Tibial nerve (tissue), 4 donors: ENCODE measurements at regions not wholly inside any gene's neighbourhood (a gene's known extent, or its start where the extent isn't known, plus 50 kb on each side); places are given as distances from the start of the nearest gene placed in this dataset.
A peak's percentile ranks its signal among the peaks of the same experiment; 100 is the strongest.
"Not testable (repeated sequence)": the region's sequence is repeated elsewhere in the genome, so short reads cannot be mapped to it uniquely, and the experiment has no call there.

ENCODE experiments used
- DNase-seq, 2 donors: peaks; one replicate each; pipeline ENCODE4 v3.0.0-alpha.2; 2019; ENCODE audit warnings: low spot score in 2 of 2
- H3K27ac ChIP-seq, 4 donors: fragments of 200-600 bp; sonication (generic) in 3 of 4; one replicate each; pipeline ENCODE4 v1.5.1; 2017 to 2019; ENCODE audit warnings: mild to moderate bottlenecking in 1 of 4
- H3K27me3 ChIP-seq, 2 donors: fragments of 200-600 bp; sonication (generic) in 1 of 2; one replicate each; pipeline versions ENCODE4 v1.5.1 to v1.6.0; 2017 to 2019
- H3K36me3 ChIP-seq, 3 donors: fragments of 200-600 bp; sonication (generic); one replicate each; pipeline ENCODE4 v1.5.1; 2018 to 2019
- H3K4me1 ChIP-seq, 4 donors: fragments of 200-600 bp; sonication (generic) in 3 of 4; one replicate each; pipeline ENCODE4 v1.5.1; 2017 to 2019
- H3K4me3 ChIP-seq, 4 donors: fragments of 200-600 bp; sonication (generic) in 3 of 4; one replicate each; pipeline ENCODE4 v1.5.1; 2017 to 2019; ENCODE audit warnings: mild to moderate bottlenecking in 1 of 4, moderate library complexity in 1 of 4
- H3K9me3 ChIP-seq, 4 donors: fragments of 200-600 bp; sonication (generic) in 3 of 4; one replicate each; pipeline ENCODE4 v1.5.1; 2017 to 2019
- EP300 ChIP-seq, 2 donors: sonication (generic); formaldehyde crosslinking; IDR thresholded peaks; one replicate each; pipeline ENCODE4 v1.6.1; 2017; ENCODE audit warnings: antibody characterized with exemption in 2 of 2, mild to moderate bottlenecking in 1 of 2
- POLR2A ChIP-seq, 2 donors: fragments of 450-650 bp; IDR thresholded peaks; one replicate each; pipeline ENCODE4 v1.6.1; 2017; ENCODE audit warnings: antibody characterized with exemption in 2 of 2, mild to moderate bottlenecking in 2 of 2, moderate library complexity in 2 of 2
- WGBS, 2 donors: methylation state at CpG; one replicate each; pipeline ENCODE4 v1.1.5; 2018; 5-methylcytosine and 5-hydroxymethylcytosine counted together
- TF ChIP-seq, protein P1 (sequence below), 5 experiments: fragments of 200-600 bp in 3 of 5; fragments of 450-650 bp in 2 of 5; sonication (generic) in 3 of 5; IDR thresholded peaks; one replicate each; pipeline ENCODE4 v1.5.1; 2016 to 2019; ENCODE audit warnings: antibody characterized with exemption in 5 of 5, mild to moderate bottlenecking in 3 of 5, moderate library complexity in 2 of 5

DNA sequence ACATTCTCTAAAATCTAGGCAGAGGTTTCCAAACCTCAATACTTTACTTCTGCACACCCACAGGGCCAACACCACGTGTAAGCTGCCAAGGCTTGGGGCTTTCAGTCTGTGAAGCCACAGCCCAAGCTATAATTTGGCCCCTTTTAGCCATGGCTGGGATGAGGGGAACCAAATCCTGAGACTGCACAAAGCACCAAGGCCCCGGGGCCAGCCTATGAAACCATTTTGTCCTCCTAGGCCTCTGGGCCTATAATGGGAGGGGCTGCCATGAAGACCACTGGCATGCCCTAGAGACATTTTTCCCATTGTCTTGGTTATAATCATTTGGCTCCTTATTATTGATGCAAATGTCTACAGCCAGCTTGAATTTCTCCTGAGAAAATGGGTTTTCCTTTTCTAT lies 513.0 kb upstream of the ADGRB3 start:
- no peak for TF ChIP-seq POLR2A (IDR thresholded peaks at IDR 0.05)
- no peak for TF ChIP-seq EP300 (IDR thresholded peaks at IDR 0.05)
- TF ChIP-seq, protein P1, sequence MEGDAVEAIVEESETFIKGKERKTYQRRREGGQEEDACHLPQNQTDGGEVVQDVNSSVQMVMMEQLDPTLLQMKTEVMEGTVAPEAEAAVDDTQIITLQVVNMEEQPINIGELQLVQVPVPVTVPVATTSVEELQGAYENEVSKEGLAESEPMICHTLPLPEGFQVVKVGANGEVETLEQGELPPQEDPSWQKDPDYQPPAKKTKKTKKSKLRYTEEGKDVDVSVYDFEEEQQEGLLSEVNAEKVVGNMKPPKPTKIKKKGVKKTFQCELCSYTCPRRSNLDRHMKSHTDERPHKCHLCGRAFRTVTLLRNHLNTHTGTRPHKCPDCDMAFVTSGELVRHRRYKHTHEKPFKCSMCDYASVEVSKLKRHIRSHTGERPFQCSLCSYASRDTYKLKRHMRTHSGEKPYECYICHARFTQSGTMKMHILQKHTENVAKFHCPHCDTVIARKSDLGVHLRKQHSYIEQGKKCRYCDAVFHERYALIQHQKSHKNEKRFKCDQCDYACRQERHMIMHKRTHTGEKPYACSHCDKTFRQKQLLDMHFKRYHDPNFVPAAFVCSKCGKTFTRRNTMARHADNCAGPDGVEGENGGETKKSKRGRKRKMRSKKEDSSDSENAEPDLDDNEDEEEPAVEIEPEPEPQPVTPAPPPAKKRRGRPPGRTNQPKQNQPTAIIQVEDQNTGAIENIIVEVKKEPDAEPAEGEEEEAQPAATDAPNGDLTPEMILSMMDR (IDR thresholded peaks at IDR 0.05) = no peak
- Histone ChIP-seq H3K9me3 (peaks cover 0 to 18% (median 0%) of the 10 kb centered on the region in 4 donors), H3K27me3 (no peaks in the 10 kb centered on the region), H3K36me3 (no peaks in the 10 kb centered on the region), H3K27ac (no peak overlapping the region), H3K4me3 (no peak overlapping the region), H3K4me1 (no peaks in the 10 kb centered on the region)
- no peak for DNase-seq
- 58 to 67% methylated on average over 2 of the region's 2 CpGs for WGBS, 2 donors

DNA sequence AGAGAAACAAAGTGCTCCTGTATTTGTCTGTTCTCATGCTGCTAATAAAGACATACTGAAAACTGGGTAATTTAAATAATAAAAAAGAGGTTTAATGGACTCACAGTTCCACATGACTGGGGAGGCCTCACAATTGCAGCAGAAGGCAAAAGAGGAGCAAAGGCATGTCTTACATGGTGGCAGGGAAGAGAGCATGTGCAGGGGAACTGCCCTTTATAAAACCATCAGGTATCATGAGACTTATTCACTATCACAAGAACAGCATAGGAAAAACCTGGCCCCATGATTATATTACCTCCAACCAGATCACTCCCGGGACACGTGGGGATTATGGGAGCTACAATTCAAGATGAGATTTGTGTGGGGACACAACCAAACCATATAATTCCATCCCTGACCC lies 514.1 kb upstream of the ADGRB3 start:
- H3K4me1 ChIP-seq, H3K27me3 ChIP-seq, DNase-seq, H3K27ac ChIP-seq, H3K4me3 ChIP-seq, H3K36me3 ChIP-seq: not testable (repeated sequence)
- WGBS, 2 donors = 89 to 93% methylated on average over 2 of the region's 2 CpGs
- H3K9me3 ChIP-seq = peaks cover 0 to 18% (median 0%) of the 10 kb centered on the region in 4 donors

DNA sequence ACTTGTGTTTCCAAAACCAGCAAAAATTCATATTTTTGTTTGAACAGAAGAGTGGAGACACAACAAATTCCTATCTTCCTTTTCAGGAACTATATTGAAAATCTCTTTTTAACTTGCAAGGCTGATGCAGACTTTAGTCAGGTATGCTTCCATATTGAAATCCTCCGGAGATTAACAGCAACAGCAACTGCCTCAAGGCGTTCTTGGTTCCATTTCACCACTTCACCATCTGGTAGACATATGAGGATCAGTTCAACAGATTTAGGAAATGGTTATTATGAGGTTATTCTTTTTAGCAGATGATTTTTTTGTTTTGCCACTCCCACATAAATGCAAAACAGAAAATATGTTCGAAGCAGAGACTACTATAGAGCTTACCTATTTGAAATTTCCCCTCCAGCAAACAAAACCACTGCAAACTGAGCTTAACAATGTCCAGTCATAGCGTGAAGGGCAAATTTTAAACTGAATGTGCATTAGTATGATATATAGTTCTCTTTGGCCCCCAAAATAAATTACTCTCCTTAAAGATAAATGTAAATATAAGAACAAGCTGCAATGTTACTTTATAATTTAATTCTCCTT lies 520.5 kb upstream of the ADGRB3 start:
- H3K4me3 ChIP-seq = no peak overlapping the region
- H3K4me1 ChIP-seq = no peaks in the 10 kb centered on the region
- no peaks in the 10 kb centered on the region for H3K27me3 ChIP-seq
- no peak overlapping the region for H3K27ac ChIP-seq
- no peak for TF ChIP-seq EP300 (IDR thresholded peaks at IDR 0.05)
- no peaks in the 10 kb centered on the region for H3K9me3 ChIP-seq
- WGBS, 2 donors = 77 to 91% methylated on average over 4 of the region's 4 CpGs
- no peak for DNase-seq
- H3K36me3 ChIP-seq = no peaks in the 10 kb centered on the region

DNA sequence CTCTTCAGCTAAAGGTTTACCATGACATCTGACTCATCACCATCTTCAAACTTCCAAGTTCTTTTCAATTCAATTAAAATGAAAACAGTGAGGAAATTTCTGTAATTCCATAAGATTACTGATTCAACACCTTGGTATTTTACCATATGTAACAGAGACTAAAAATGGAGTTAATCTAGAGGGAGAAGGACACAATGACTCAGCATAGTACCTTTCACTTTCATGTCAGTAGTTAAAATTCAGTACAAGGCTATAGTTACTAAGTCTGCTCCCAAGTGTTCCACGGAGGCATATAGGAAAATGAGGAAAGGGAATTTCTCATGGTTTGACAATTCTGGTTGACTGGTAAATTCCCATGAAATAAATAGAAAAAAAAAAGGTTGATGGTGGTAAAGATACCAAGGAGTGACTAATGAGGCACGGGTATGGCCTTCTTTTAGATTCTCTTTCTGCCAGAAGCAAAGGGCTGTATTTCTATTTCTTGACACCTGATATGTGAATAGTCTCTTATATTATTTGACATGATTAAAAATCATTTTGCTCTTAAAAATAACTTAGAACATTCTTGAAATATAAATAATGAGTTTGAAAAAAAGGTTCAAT lies 526.7 kb upstream of the ADGRB3 start:
- DNase-seq = no peak
- Histone ChIP-seq H3K27me3 (no peaks in the 10 kb centered on the region), H3K27ac (no peak overlapping the region), H3K36me3 (no peaks in the 10 kb centered on the region), H3K4me3 (no peak overlapping the region), H3K4me1 (no peaks in the 10 kb centered on the region), H3K9me3 (no peaks in the 10 kb centered on the region)
- WGBS, 2 donors = 73 to 88% methylated on average over 2 of the region's 2 CpGs
- TF ChIP-seq EP300 (IDR thresholded peaks at IDR 0.05) (no peak), POLR2A (IDR thresholded peaks at IDR 0.05) (no peak)
- TF ChIP-seq, protein P1 (IDR thresholded peaks at IDR 0.05) = no peak

DNA sequence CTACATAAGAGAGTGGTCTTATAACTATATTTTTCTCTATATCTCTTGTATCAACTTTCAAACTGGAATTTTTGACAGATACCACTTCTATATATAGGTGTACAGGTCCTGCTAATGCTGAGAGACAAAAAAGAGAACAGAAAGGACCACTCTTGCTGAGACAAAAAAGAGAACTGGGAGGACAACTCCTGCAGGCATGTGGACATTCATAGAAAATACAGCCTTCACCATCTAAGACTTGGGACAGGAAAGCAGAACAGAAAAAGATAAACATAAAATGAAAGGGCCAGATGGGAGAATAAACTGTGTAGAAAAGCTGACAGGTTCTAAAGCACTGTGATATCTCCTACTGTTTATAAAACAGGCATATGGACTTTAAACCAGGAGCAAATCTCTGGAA lies 541.0 kb upstream of the ADGRB3 start:
- Histone ChIP-seq H3K9me3 (no peaks in the 10 kb centered on the region), H3K4me3 (no peak overlapping the region), H3K27ac (no peak overlapping the region), H3K27me3 (no peaks in the 10 kb centered on the region), H3K36me3 (no peaks in the 10 kb centered on the region), H3K4me1 (no peaks in the 10 kb centered on the region)
- DNase-seq = no peak
- TF ChIP-seq POLR2A (IDR thresholded peaks at IDR 0.05) = no peak
- TF ChIP-seq EP300 (IDR thresholded peaks at IDR 0.05) = no peak
- TF ChIP-seq, protein P1 (IDR thresholded peaks at IDR 0.05) = no peak

DNA sequence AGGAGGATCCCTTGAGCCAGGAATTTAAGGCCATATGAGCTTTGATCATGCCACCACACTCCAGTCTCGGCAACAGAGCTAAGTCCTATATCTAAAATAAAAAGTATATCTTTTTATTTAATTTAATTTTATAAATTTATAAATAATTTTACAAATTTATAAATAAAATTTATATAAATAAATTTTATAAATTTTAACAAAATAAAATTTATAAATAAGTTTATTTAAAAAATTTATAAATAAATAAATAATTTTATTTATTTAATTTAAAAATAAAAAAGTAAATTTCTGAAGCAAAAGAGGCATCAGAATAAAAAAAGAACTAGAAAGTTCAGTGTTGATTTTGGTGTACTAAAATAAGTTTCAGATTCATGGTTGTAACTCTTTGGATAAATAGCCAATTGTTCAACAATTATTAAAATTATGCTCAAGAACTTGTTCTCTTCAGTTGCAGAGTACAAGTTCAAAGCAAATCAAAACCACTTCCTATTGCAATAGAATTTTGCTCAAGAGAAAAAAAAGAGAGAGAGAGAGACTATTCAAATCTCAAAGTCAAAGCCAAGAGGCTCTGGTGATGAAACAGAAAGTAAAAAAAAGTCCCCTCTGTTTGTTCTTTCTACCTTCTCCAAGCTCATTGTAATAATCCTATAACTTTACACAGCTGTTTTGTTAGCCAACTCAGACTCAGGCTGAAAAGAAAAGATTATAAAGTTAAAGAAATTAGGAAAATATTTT lies 547.5 kb upstream of the ADGRB3 start:
- Histone ChIP-seq H3K27ac (peak overlapping the region; percentile 11 to 78 (median 58)), H3K27me3 (no peaks in the 10 kb centered on the region), H3K36me3 (no peaks in the 10 kb centered on the region), H3K4me3 (peak overlapping the region in 2 of 4 donors; percentile 13 to 28), H3K4me1 (no peaks in the 10 kb centered on the region), H3K9me3 (no peaks in the 10 kb centered on the region)
- WGBS, 2 donors = 88 to 95% methylated on average over 1 of the region's 1 CpG
- TF ChIP-seq POLR2A (IDR thresholded peaks at IDR 0.05) = no peak
- DNase-seq = no peak
